Caki2 (cell line): ENCODE measurements at regions not wholly inside any gene's neighbourhood (a gene's known extent, or its start where the extent isn't known, plus 50 kb on each side); places are given as distances from the start of the nearest gene placed in this dataset.

ENCODE experiments used
- DNase-seq: peaks from one replicate; pipeline ENCODE4 v3.0.0-alpha.2; 2015; ENCODE audit warnings: low read depth
- in situ Hi-C: cut with HindIII; loops from 2 replicates; pipeline ENCODE4 v1.10.0; 2016; ENCODE audit warnings: low sequenced_read_pairs, low pct_unique_long_range_greater_than_20kb, mixed read lengths

GRCh38 chr2:51628917-51629316 is 597.0 kb upstream of the NRXN1 start:
- in situ Hi-C loops, result no loop called here
- DNase-seq, result no peak

- in situ Hi-C loops, result no loop called here
- DNase-seq, result no peak
Measured at GRCh38 chr2:51624995-51625394, 593.1 kb upstream of the NRXN1 start.

- in situ Hi-C loops, result no loop called here
- peak; percentile 1 for DNase-seq
Measured at GRCh38 chr2:51620796-51621195, 588.9 kb upstream of the NRXN1 start.

- in situ Hi-C loops, result no loop called here
- no peak for DNase-seq
Measured at GRCh38 chr2:51619961-51620360, 588.0 kb upstream of the NRXN1 start.

GRCh38 chr2:51612387-51612786 is 580.5 kb upstream of the NRXN1 start:
- in situ Hi-C loops, result no loop called here

GRCh38 chr2:51601706-51602105 is 569.8 kb upstream of the NRXN1 start:
- DNase-seq, result no peak
- in situ Hi-C loops, result no loop called here

More at GRCh38 chr2:51612387-51612786, 580.5 kb upstream of the NRXN1 start:
- no peak for DNase-seq

- no peak for DNase-seq
- in situ Hi-C loops, result no loop called here
Measured at GRCh38 chr2:51597086-51597485, 565.2 kb upstream of the NRXN1 start.

- DNase-seq, result no peak
- in situ Hi-C loops, result no loop called here
Measured at GRCh38 chr2:51595836-51596235, 563.9 kb upstream of the NRXN1 start.

- in situ Hi-C loops, result no loop called here
- DNase-seq, result no peak
Measured at GRCh38 chr2:51581636-51582267, 549.8 kb upstream of the NRXN1 start.

GRCh38 chr2:51579412-51579811 is 547.5 kb upstream of the NRXN1 start:
- in situ Hi-C loops, result no loop called here
- no peak for DNase-seq

GRCh38 chr2:51575181-51575580 is 543.2 kb upstream of the NRXN1 start:
- in situ Hi-C loops, result no loop called here
- DNase-seq, result no peak

- no peak for DNase-seq
- in situ Hi-C loops, result no loop called here
Measured at GRCh38 chr2:51559026-51559425, 527.1 kb upstream of the NRXN1 start.

GRCh38 chr2:51553476-51553875 is 521.5 kb upstream of the NRXN1 start:
- in situ Hi-C loops, result no loop called here
- no peak for DNase-seq

- in situ Hi-C loops, result no loop called here
- no peak for DNase-seq
Measured at GRCh38 chr2:51535763-51536162, 503.8 kb upstream of the NRXN1 start.

GRCh38 chr2:51534166-51534565 is 502.2 kb upstream of the NRXN1 start:
- in situ Hi-C loops, result no loop called here
- no peak for DNase-seq

GRCh38 chr2:51528156-51528555 is 496.2 kb upstream of the NRXN1 start:
- in situ Hi-C loops, result no loop called here
- no peak for DNase-seq

GRCh38 chr2:51526766-51527165 is 494.8 kb upstream of the NRXN1 start:
- no peak for DNase-seq
- in situ Hi-C loops, result no loop called here

GRCh38 chr2:51516667-51517066 is 484.7 kb upstream of the NRXN1 start:
- in situ Hi-C loops, result no loop called here
- no peak for DNase-seq

GRCh38 chr2:51511002-51511401 is 479.1 kb upstream of the NRXN1 start:
- in situ Hi-C loops, result no loop called here
- DNase-seq, result no peak

GRCh38 chr2:51510303-51510702 is 478.4 kb upstream of the NRXN1 start:
- in situ Hi-C loops, result no loop called here
- no peak for DNase-seq

GRCh38 chr2:51505533-51505932 is 473.6 kb upstream of the NRXN1 start:
- DNase-seq, result no peak
- in situ Hi-C loops, result no loop called here
